Endothelial cell of umbilical vein (primary cell): ENCODE measurements at regions not wholly inside any gene's neighbourhood (a gene's known extent, or its start where the extent isn't known, plus 50 kb on each side); places are given as distances from the start of the nearest gene placed in this dataset.

Experiments
- BruUV-seq: library from RNA; stranded (reverse); fragments of 400-500 nt; replicated peaks from 2 replicates; lab custom pipeline; 2021; lab: Mats Ljungman, UMichigan
- CTCF ChIA-PET: fragments of 300-600, 350-600 bp; sonication (Branson Sonifier 250); formaldehyde crosslinking; loops from one replicate; lab custom pipeline; 2021; ENCODE audit warnings: antibody characterized with exemption, inconsistent platforms; lab: Charles Lee
- POLR2A ChIA-PET: fragments of 300-600, 350-600 bp; sonication (Branson Sonifier 250); formaldehyde crosslinking; loops from one replicate; lab custom pipeline; 2021; ENCODE audit warnings: antibody characterized with exemption, inconsistent platforms; lab: Charles Lee
- DNase-seq: peaks from one replicate; pipeline ENCODE4 v3.0.0-alpha.2; 2011; ENCODE audit warnings: low read depth, low spot score
- FAIRE-seq: peaks from 2 replicates; lab custom pipeline; 2011; peaks lifted over from hg19 to GRCh38; lab: Jason Lieb, UNC
- H2AFZ ChIP-seq: 2 replicates; pipeline ENCODE4 v1.6.0; 2012; ENCODE audit warnings: low read depth, low read length, control low read depth, inconsistent platforms
- H3K27ac ChIP-seq: 2 replicates; pipeline ENCODE4 v1.5.1; 2011; ENCODE audit warnings: low read depth, mild to moderate bottlenecking, control low read depth, low read length, moderate library complexity; ENCODE audit not compliant: insufficient read depth
- H3K27me3 ChIP-seq, 2 experiments: 2 replicates each; pipeline versions ENCODE4 v1.6.0 to v1.6.1; 2011; ENCODE audit warnings: low read length in 2 of 2, mixed read lengths in 1 of 2; ENCODE audit not compliant: control insufficient read depth in 2 of 2, insufficient read depth in 2 of 2
- H3K36me3 ChIP-seq, 2 experiments: 2 replicates in 1 of 2; 3 replicates in 1 of 2; pipeline ENCODE4 v1.5.1; 2011; ENCODE audit warnings: low read length in 2 of 2, mild to moderate bottlenecking in 1 of 2, moderate library complexity in 1 of 2; ENCODE audit not compliant: control insufficient read depth in 2 of 2, insufficient read depth in 2 of 2; ENCODE audit errors: extremely low read depth in 1 of 2
- H3K4me1 ChIP-seq: 3 replicates; pipeline ENCODE4 v1.5.1; 2011; ENCODE audit warnings: mild to moderate bottlenecking, low read length; ENCODE audit not compliant: control insufficient read depth, insufficient read depth; ENCODE audit errors: extremely low read depth
- H3K4me2 ChIP-seq: 2 replicates; pipeline ENCODE4 v1.6.1; 2011; ENCODE audit warnings: low read length, control low read depth, mixed read lengths; ENCODE audit not compliant: insufficient read depth
- H3K4me3 ChIP-seq, 3 experiments: fragments of 200-600 bp in 1 of 3; sonication (generic), shearing (Covaris generic) in 1 of 3; replicated peaks in 1 of 3; 2 replicates each; pipeline ENCODE4 v1.5.1; 2011 to 2016; ENCODE audit warnings: control low read depth in 3 of 3, low read length in 3 of 3, mild to moderate bottlenecking in 2 of 3, inconsistent platforms in 1 of 3, low read depth in 1 of 3, moderate library complexity in 1 of 3; ENCODE audit not compliant: insufficient read depth in 1 of 3
- H3K79me2 ChIP-seq: 2 replicates; pipeline ENCODE4 v1.6.0; 2012; ENCODE audit warnings: low read length, inconsistent platforms; ENCODE audit not compliant: control insufficient read depth, insufficient read depth
- H3K9ac ChIP-seq: replicated peaks from 2 replicates; pipeline ENCODE3; 2011; ENCODE audit warnings: low read length, control low read depth; ENCODE audit not compliant: insufficient read depth; ENCODE audit errors: extremely low read depth
- H3K9me1 ChIP-seq: replicated peaks from 3 replicates; pipeline ENCODE4 v1.6.0; 2011; ENCODE audit warnings: mild to moderate bottlenecking, low read length; ENCODE audit not compliant: control insufficient read depth, insufficient read depth; ENCODE audit errors: extremely low read depth
- H3K9me3 ChIP-seq: replicated peaks from 2 replicates; pipeline ENCODE4 v1.5.1; 2012; ENCODE audit warnings: low read length, inconsistent platforms; ENCODE audit not compliant: control insufficient read depth, insufficient read depth
- H4K20me1 ChIP-seq: replicated peaks from 2 replicates; pipeline ENCODE3; 2011; ENCODE audit warnings: mild to moderate bottlenecking, low read length; ENCODE audit not compliant: control insufficient read depth, insufficient read depth; ENCODE audit errors: extremely low read depth
- EZH2 ChIP-seq: IDR thresholded peaks from 2 replicates; pipeline ENCODE4 v1.6.1; 2012; ENCODE audit warnings: borderline replicate concordance, low read depth, mild to moderate bottlenecking, moderate library complexity, low read length, inconsistent platforms; ENCODE audit not compliant: severe bottlenecking
- FOS ChIP-seq: IDR thresholded peaks from 2 replicates; pipeline ENCODE4 v1.6.1; 2011; ENCODE audit warnings: mild to moderate bottlenecking, low read length, moderate library complexity, borderline replicate concordance; ENCODE audit not compliant: insufficient read depth
- GATA2 ChIP-seq: IDR thresholded peaks from 2 replicates; pipeline ENCODE4 v1.7.0; 2011; ENCODE audit warnings: low read depth, mild to moderate bottlenecking, moderate library complexity, mixed read lengths, low read length; ENCODE audit not compliant: insufficient read length, insufficient read depth
- JUN ChIP-seq: IDR thresholded peaks from 2 replicates; pipeline ENCODE4 v1.6.1; 2011; ENCODE audit warnings: borderline replicate concordance, low read depth; ENCODE audit not compliant: insufficient read length, insufficient read depth
- MYC ChIP-seq: IDR thresholded peaks from one replicate; pipeline ENCODE4 v1.6.1; 2011; ENCODE audit warnings: mild to moderate bottlenecking, low read depth, low read length
- POLR2A ChIP-seq: IDR thresholded peaks from 2 replicates; pipeline ENCODE4 v1.6.1; 2012; ENCODE audit warnings: low read depth, mild to moderate bottlenecking, control low read depth, low read length
- POLR2AphosphoS5 ChIP-seq: IDR thresholded peaks from 2 replicates; pipeline ENCODE4 v1.6.1; 2012; ENCODE audit warnings: low read depth, mild to moderate bottlenecking, control low read depth, low read length, moderate library complexity; ENCODE audit not compliant: insufficient read depth
- dilution Hi-C: fragments of 300-500 bp; cut with MboI; formaldehyde crosslinking; loops from one replicate; pipeline ENCODE4 v1.15.0; 2019; ENCODE audit warnings: low sequenced_read_pairs; ENCODE audit not compliant: extremely low pct_ligation_motif_present
- intact Hi-C: fragments of 100-400 bp; cut with micrococcal nuclease; formaldehyde crosslinking; loops from one replicate; pipeline ENCODE4 v1.10.0; 2022
- TF ChIP-seq, protein P1 (sequence below), 2 donors: IDR thresholded peaks; 1 replicate in 1 of 2; 2 replicates in 1 of 2; pipeline ENCODE4 v1.5.1; 2011; ENCODE audit warnings: low read length in 2 of 2, mild to moderate bottlenecking in 2 of 2, moderate library complexity in 2 of 2, control low read depth in 1 of 2, inconsistent platforms in 1 of 2, low read depth in 1 of 2; ENCODE audit not compliant: insufficient read depth in 1 of 2; ENCODE audit errors: extremely low read depth in 1 of 2
- TF ChIP-seq, protein P2 (sequence below): IDR thresholded peaks from 2 replicates; pipeline ENCODE4 v1.6.1; 2011; ENCODE audit not compliant: insufficient read depth, insufficient read length

DNA sequence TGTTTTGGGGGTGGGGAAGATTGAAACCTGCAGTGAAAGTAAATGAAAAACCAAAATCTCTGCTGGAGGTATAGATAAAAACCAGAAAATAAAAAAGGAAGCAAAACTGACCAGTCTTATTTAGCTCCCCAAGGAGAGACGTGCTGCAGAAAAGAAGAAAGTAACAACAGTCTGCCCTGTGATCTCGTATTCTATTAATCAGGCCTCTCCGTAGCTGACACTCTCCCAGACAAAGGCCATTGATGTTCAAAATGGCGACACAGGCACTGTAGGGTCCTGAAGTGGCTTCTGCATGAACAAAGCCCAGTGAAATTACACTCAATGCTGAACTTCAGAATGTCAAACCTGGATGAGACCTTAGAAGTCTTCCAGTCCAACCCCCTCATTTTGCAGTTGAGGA is 106.6 kb downstream of the NXPE2 start:
- CTCF ChIA-PET, result interaction anchor here (2.2 kb wide), 1 partner anchor 10 kb away, joined by 8 read pairs; no protein-coding TSS in a partner anchor
- H4K20me1 ChIP-seq, result no peaks in the 10 kb centered on the region
- no peak for FAIRE-seq

DNA sequence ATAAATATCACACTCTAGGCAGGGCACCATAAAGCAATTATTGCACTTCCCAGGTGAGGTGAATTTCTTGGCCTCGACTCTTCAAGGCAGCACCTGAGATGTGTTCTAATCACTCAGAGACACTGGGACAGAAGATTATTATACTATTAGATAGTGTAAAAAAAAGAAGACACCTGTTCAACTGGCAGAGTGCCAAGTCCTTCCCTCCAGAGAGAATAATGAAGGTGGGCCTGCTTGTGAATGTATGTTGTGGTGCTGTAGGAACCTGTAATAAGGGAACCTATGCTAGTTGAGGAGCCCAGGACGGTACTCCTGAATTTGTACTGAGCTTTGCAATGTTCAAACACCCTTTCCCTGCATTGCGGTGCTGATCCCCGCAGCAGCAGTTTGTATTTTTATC is 107.5 kb downstream of the NXPE2 start:
- Histone ChIP-seq H3K27ac (no peak overlapping the region), H3K4me2 (no peak overlapping the region), H3K79me2 (no peaks in the 10 kb centered on the region), H3K4me3 (no peak overlapping the region), H2AFZ (no peak overlapping the region), H3K9ac (no peak overlapping the region), H3K9me3 (no peaks in the 10 kb centered on the region), H3K36me3 (no peaks in the 10 kb centered on the region), H3K4me1 (no peaks in the 10 kb centered on the region), H4K20me1 (no peaks in the 10 kb centered on the region), H3K27me3 (no peaks in the 10 kb centered on the region), H3K9me1 (no peaks in the 10 kb centered on the region)
- no TSS peak for BruUV-seq
- dilution Hi-C loops, result no loop called here
- ChIA-PET CTCF (no interaction called here), POLR2A (no interaction called here)
- DNase-seq (no peak), FAIRE-seq (no peak)
- TF ChIP-seq JUN (no peak), FOS (no peak), GATA2 (no peak), POLR2AphosphoS5 (no peak), POLR2A (no peak), MYC (no peak), EZH2 (no peak)
- TF ChIP-seq, protein P1, sequence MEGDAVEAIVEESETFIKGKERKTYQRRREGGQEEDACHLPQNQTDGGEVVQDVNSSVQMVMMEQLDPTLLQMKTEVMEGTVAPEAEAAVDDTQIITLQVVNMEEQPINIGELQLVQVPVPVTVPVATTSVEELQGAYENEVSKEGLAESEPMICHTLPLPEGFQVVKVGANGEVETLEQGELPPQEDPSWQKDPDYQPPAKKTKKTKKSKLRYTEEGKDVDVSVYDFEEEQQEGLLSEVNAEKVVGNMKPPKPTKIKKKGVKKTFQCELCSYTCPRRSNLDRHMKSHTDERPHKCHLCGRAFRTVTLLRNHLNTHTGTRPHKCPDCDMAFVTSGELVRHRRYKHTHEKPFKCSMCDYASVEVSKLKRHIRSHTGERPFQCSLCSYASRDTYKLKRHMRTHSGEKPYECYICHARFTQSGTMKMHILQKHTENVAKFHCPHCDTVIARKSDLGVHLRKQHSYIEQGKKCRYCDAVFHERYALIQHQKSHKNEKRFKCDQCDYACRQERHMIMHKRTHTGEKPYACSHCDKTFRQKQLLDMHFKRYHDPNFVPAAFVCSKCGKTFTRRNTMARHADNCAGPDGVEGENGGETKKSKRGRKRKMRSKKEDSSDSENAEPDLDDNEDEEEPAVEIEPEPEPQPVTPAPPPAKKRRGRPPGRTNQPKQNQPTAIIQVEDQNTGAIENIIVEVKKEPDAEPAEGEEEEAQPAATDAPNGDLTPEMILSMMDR (IDR thresholded peaks at IDR 0.05; ENCODE audit: extremely low read depth in 1 of 2, insufficient read depth in 1 of 2, low read depth in 1 of 2, low read length in 2 of 2), result no peak
- TF ChIP-seq, protein P2, sequence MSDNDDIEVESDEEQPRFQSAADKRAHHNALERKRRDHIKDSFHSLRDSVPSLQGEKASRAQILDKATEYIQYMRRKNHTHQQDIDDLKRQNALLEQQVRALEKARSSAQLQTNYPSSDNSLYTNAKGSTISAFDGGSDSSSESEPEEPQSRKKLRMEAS, result no peak
- intact Hi-C loops, result no loop called here

More for the DNA sequence above, 106.6 kb downstream of the NXPE2 start:
- no peak overlapping the region for H3K4me3 ChIP-seq
- intact Hi-C loops (no loop called here), dilution Hi-C loops (no loop called here)
- H3K79me2 ChIP-seq, result no peaks in the 10 kb centered on the region
- no peak overlapping the region for H3K4me2 ChIP-seq
- H3K4me1 ChIP-seq, result no peaks in the 10 kb centered on the region
- BruUV-seq, result no TSS peak
- H3K9ac ChIP-seq, result no peak overlapping the region
- H2AFZ ChIP-seq, result no peak overlapping the region
- TF ChIP-seq POLR2A (no peak), JUN (no peak)
- no peak overlapping the region for H3K27ac ChIP-seq
- POLR2A ChIA-PET, result no interaction called here
- DNase-seq, result no peak
- no peaks in the 10 kb centered on the region for H3K9me3 ChIP-seq
- H3K27me3 ChIP-seq, result no peaks in the 10 kb centered on the region
- no peaks in the 10 kb centered on the region for H3K9me1 ChIP-seq
- no peaks in the 10 kb centered on the region for H3K36me3 ChIP-seq
